ENCODE measurements at regions not wholly inside any gene's neighbourhood (a gene's known extent, or its start where the extent isn't known, plus 50 kb on each side); places are given as distances from the start of the nearest gene placed in this dataset.

- TF ChIP-seq BHLHE40 (IDR thresholded peaks at IDR 0.05; ENCODE audit: low read depth, low read length) (no peak), POLR2A (IDR thresholded peaks at IDR 0.05; ENCODE audit: low read depth, low read length) (no peak), CTCF (conservative IDR thresholded peaks at IDR 0.05; ENCODE audit: low read depth, low read length) (no peak)
Observed at GRCh38 chr9:135268981-135269380, 181.5 kb downstream of the OLFM1 start.

All from IMR-90 (cell line).